Activated CD8-positive, alpha-beta memory T cell treated with anti-CD3 and anti-CD28 coated beads, Interleukin-2, amount 50 U/mL, for 48 hours (primary cell): ENCODE measurements at regions not wholly inside any gene's neighbourhood (a gene's known extent, or its start where the extent isn't known, plus 50 kb on each side); places are given as distances from the start of the nearest gene placed in this dataset.

Source experiments
- DNase-seq: peaks from one replicate; pipeline ENCODE4 v3.0.0-alpha.2; 2020

- DNase-seq, result no peak
Measured at GRCh38 chr18:73917046-73917445, 230.6 kb downstream of the FBXO15 start.

- no peak for DNase-seq
Measured at GRCh38 chr18:73913505-73913904, 234.1 kb downstream of the FBXO15 start.

- no peak for DNase-seq
Measured at GRCh38 chr18:73908323-73908722, 239.3 kb downstream of the FBXO15 start.

- DNase-seq, result no peak
Measured at GRCh38 chr18:73901566-73901965, 246.1 kb downstream of the FBXO15 start.

GRCh38 chr18:73901151-73901550 lies 246.5 kb downstream of the FBXO15 start:
- no peak for DNase-seq

GRCh38 chr18:73900106-73900835 lies 247.4 kb downstream of the FBXO15 start:
- DNase-seq, result no peak

GRCh38 chr18:73897517-73897916 lies 250.1 kb downstream of the FBXO15 start:
- DNase-seq, result no peak

- no peak for DNase-seq
Measured at GRCh38 chr18:73896685-73897084, 250.9 kb downstream of the FBXO15 start.

GRCh38 chr18:73895701-73896100 lies 251.9 kb downstream of the FBXO15 start:
- DNase-seq, result no peak

GRCh38 chr18:73893880-73894279 lies 253.8 kb downstream of the FBXO15 start:
- DNase-seq, result no peak

- DNase-seq, result no peak
Measured at GRCh38 chr18:73891572-73892421, 255.8 kb downstream of the FBXO15 start.

- no peak for DNase-seq
Measured at GRCh38 chr18:73888565-73888964, 259.1 kb downstream of the FBXO15 start.

GRCh38 chr18:73887801-73888200 lies 259.8 kb downstream of the FBXO15 start:
- DNase-seq, result no peak

GRCh38 chr18:73884868-73885267 lies 262.8 kb downstream of the FBXO15 start:
- DNase-seq, result no peak

- no peak for DNase-seq
Measured at GRCh38 chr18:73881396-73881917, 266.2 kb downstream of the FBXO15 start.

GRCh38 chr18:73880387-73880786 lies 267.2 kb downstream of the FBXO15 start:
- DNase-seq, result no peak

GRCh38 chr18:73879766-73880165 lies 267.9 kb downstream of the FBXO15 start:
- no peak for DNase-seq

GRCh38 chr18:73879328-73879727 lies 268.3 kb downstream of the FBXO15 start:
- no peak for DNase-seq

GRCh38 chr18:73869182-73869581 lies 278.5 kb downstream of the FBXO15 start:
- DNase-seq, result no peak

GRCh38 chr18:73861771-73862170 lies 285.9 kb downstream of the FBXO15 start:
- DNase-seq, result no peak

GRCh38 chr18:73859837-73860397 lies 287.7 kb downstream of the FBXO15 start:
- DNase-seq, result no peak

- DNase-seq, result no peak
Measured at GRCh38 chr18:73852789-73853549, 294.7 kb downstream of the FBXO15 start.

- no peak for DNase-seq
Measured at GRCh38 chr18:73850782-73851181, 296.9 kb downstream of the FBXO15 start.
